ENCODE measurements at regions not wholly inside any gene's neighbourhood (a gene's known extent, or its start where the extent isn't known, plus 50 kb on each side); places are given as distances from the start of the nearest gene placed in this dataset.

DNA sequence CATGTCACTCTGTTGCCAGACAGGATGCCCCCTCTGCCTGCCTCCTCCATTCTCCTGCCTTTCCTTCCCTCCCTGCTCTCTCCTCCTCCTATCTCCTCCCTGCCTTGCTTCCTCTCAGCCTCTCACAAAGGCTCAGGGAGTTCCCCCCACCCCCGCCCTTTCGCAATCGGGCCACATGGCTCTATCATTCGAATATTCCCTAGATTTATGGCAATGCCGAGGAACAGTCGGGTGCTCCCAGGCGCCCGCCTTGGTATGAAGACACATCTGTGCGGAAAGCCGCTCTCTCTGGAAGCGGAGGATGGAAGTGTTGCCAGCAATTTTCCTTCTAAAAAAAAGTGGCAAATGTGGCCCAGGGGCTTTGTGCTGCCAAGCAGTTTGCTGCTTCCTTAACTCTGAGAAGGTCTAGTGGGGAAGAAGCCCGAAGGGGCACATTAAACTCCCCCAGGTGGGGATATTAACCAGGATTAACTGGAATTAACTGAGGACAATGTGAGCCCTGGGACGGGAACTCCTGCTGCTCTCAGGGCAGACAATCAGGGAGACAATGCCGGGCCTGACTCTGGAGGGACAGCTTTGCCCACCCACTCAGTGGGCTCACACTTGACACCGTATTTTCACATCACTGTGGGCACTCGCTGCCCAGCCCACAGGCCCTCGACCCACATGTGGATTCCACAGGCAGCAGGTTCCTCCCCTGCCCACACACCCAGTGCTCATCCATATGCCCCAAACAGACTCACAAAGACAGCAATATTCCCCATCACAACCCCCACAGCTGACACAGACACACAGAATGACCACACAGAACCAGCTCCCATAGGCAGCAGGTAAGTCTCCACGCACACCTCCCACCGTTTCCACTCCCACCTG lies 88.4 kb upstream of the SMNDC1 start:
- ChIA-PET CTCF (no interaction called here), POLR2A (no interaction called here)
- H3K27ac ChIP-seq (ENCODE audit: insufficient read depth in 1 of 2, low read depth in 1 of 2, low read length in 2 of 2, poor library complexity in 1 of 2, severe bottlenecking in 2 of 2) = no peak overlapping the region
- H3K4me3 ChIP-seq (ENCODE audit: control insufficient read depth in 1 of 7, extremely low read depth in 1 of 7, insufficient read depth in 4 of 7, low read depth in 2 of 7, low read length in 6 of 7) = no peak overlapping the region
- peaks cover 0 to 27% (median 5%) of the 10 kb centered on the region in 4 experiments for H3K4me1 ChIP-seq (ENCODE audit: control extremely low read depth in 1 of 4, control insufficient read depth in 4 of 4, insufficient read depth in 4 of 4, low read length in 3 of 4)
- 79% methylated on average over 15 of the region's 19 CpGs for WGBS (ENCODE audit: insufficient coverage)
- H3K36me3 ChIP-seq (ENCODE audit: control insufficient read depth in 4 of 4, insufficient read depth in 4 of 4, low read length in 3 of 4) = no peaks in the 10 kb centered on the region
- H3K27me3 ChIP-seq (replicated peaks in 2 of 5; ENCODE audit: control insufficient read depth in 4 of 5, insufficient read depth in 5 of 5, low read length in 4 of 5) = no peaks in the 10 kb centered on the region
- DNase-seq = no peak
- H3K9me3 ChIP-seq (ENCODE audit: control extremely low read depth in 1 of 5, control insufficient read depth in 4 of 5, insufficient read depth in 2 of 5, low read depth in 1 of 5, low read length in 4 of 5) = no peaks in the 10 kb centered on the region

DNA sequence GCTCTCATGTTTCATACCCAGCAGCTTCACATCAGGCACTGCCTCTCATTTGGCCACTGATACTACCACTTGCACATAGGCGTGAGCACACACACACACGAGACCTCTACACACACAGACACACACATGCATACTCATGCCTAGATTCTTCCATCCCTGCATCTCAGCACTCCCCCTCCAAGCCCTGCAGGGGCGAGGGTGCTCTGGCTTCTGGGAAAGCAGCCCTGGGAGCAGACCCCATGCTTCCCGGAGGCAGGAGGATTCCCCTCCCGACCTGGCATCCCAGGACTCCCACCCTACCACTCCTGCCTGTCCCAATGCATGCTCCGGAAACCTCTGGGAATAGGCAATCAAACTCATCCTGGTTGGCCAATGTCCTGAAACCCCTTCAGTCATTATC lies 89.1 kb upstream of the SMNDC1 start:
- no peaks in the 10 kb centered on the region for H3K27me3 ChIP-seq (replicated peaks in 2 of 5; ENCODE audit: control insufficient read depth in 4 of 5, insufficient read depth in 5 of 5, low read length in 4 of 5)
- H3K9me3 ChIP-seq (ENCODE audit: control extremely low read depth in 1 of 5, control insufficient read depth in 4 of 5, insufficient read depth in 2 of 5, low read depth in 1 of 5, low read length in 4 of 5) = no peaks in the 10 kb centered on the region
- no peak overlapping the region for H3K27ac ChIP-seq (ENCODE audit: insufficient read depth in 1 of 2, low read depth in 1 of 2, low read length in 2 of 2, poor library complexity in 1 of 2, severe bottlenecking in 2 of 2)
- WGBS (ENCODE audit: insufficient coverage) = 100% methylated on average over 3 of the region's 6 CpGs
- peaks cover 0 to 24% (median 9%) of the 10 kb centered on the region in 4 experiments for H3K4me1 ChIP-seq (ENCODE audit: control extremely low read depth in 1 of 4, control insufficient read depth in 4 of 4, insufficient read depth in 4 of 4, low read length in 3 of 4)
- no peak for DNase-seq
- CTCF ChIA-PET = no interaction called here
- no peak overlapping the region for H3K4me3 ChIP-seq (ENCODE audit: control insufficient read depth in 1 of 7, extremely low read depth in 1 of 7, insufficient read depth in 4 of 7, low read depth in 2 of 7, low read length in 6 of 7)
- POLR2A ChIA-PET = no interaction called here
- H3K36me3 ChIP-seq (ENCODE audit: control insufficient read depth in 4 of 4, insufficient read depth in 4 of 4, low read length in 3 of 4) = no peaks in the 10 kb centered on the region

DNA sequence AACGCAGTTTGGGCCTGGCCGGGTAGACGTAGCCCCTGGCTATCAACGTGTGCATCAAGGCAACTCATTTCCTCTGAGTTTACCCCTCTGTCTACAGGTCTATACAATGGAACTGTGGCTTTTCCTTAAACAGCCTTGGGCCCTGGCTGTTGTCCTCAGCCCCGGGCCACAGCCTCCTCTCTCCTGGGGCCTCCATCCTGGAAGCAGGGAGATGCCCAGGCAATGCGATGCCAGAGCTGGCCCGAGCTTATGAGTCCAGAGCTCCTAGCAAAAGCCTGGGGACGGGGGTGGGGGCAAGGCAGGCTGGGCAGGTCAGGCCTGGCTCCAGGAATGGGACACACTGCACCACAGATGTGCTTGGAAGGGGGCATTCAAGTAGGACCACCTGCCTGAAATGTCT lies 89.6 kb upstream of the SMNDC1 start:
- 93% methylated on average over 5 of the region's 8 CpGs for WGBS (ENCODE audit: insufficient coverage)
- Histone ChIP-seq H3K9me3 (ENCODE audit: control extremely low read depth in 1 of 5, control insufficient read depth in 4 of 5, insufficient read depth in 2 of 5, low read depth in 1 of 5, low read length in 4 of 5) (no peaks in the 10 kb centered on the region), H3K4me1 (ENCODE audit: control extremely low read depth in 1 of 4, control insufficient read depth in 4 of 4, insufficient read depth in 4 of 4, low read length in 3 of 4) (peaks cover 0 to 20% (median 9%) of the 10 kb centered on the region in 4 experiments), H3K4me3 (ENCODE audit: control insufficient read depth in 1 of 7, extremely low read depth in 1 of 7, insufficient read depth in 4 of 7, low read depth in 2 of 7, low read length in 6 of 7) (no peak overlapping the region), H3K36me3 (ENCODE audit: control insufficient read depth in 4 of 4, insufficient read depth in 4 of 4, low read length in 3 of 4) (no peaks in the 10 kb centered on the region), H3K27ac (ENCODE audit: insufficient read depth in 1 of 2, low read depth in 1 of 2, low read length in 2 of 2, poor library complexity in 1 of 2, severe bottlenecking in 2 of 2) (no peak overlapping the region), H3K27me3 (replicated peaks in 2 of 5; ENCODE audit: control insufficient read depth in 4 of 5, insufficient read depth in 5 of 5, low read length in 4 of 5) (no peaks in the 10 kb centered on the region)
- ChIA-PET CTCF (no interaction called here), POLR2A (no interaction called here)
- DNase-seq = no peak

DNA sequence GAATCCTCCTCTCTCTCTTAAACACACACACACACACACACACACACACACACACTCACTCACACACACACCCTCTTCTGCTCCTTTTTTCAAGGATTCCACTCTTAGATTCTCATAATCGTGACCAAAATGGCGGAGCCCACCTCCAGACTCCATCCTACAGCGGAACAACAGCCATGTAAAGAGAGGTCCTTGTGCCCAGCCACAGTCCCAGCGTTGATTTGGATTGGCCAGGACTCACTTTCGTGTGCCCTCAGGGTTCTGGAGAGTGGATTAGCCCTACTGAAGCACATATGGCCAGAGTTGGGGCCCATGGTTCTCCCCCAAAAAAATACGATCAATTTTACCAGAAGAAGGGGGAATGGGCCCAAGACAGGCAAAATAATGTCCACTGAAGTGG lies 90.2 kb upstream of the SMNDC1 start:
- WGBS (ENCODE audit: insufficient coverage) = 100% methylated on average over 6 of the region's 6 CpGs
- POLR2A ChIA-PET = no interaction called here

DNA sequence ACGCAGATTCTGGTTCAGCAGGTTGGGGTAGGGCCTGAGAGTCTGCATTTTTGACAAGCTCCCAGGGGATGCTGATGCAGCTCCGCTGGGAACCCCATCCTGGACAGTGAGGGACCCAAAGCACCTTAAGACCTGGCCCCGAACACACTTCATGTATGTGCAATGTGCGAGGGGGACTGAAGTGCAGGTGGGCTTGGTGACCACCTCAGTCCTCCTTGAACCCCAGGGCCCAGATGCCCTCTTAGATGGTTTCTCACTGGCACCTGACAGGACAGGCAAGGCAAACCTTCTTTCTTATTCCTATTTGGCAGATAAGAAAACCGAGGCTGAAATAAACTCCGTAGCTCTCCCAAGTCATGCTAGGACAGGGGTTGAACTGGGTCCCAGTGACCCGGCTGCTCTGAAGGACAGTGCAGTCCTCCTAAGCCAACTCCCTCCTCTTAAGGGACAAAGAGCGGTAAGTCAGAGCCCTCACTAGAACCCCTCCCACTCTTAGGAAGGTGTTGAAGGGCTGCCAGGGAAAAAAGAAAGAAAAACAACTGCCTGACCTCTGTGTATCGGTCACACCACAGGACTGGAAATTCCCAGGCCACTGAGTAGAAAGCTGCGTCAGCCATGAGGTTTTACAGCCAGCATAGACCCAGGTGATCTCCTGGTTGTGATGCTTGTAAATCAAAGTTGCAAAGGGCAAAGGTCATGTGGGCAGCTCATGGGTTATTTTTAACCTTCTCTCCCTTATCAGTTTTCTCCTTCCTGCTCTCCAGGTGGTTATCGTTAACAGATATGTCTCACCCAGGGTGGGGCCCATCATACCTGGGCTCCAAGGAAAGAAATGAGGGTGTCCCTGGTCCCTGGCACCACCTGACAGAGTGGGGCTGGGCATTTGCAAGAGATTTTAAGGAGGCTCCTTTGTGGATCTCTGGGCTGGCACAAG lies 90.9 kb upstream of the SMNDC1 start:
- Histone ChIP-seq H3K4me1 (ENCODE audit: control extremely low read depth in 1 of 4, control insufficient read depth in 4 of 4, insufficient read depth in 4 of 4, low read length in 3 of 4) (peaks cover 0 to 18% (median 9%) of the 10 kb centered on the region in 4 experiments), H3K27me3 (replicated peaks in 2 of 5; ENCODE audit: control insufficient read depth in 4 of 5, insufficient read depth in 5 of 5, low read length in 4 of 5) (no peaks in the 10 kb centered on the region), H3K9me3 (ENCODE audit: control extremely low read depth in 1 of 5, control insufficient read depth in 4 of 5, insufficient read depth in 2 of 5, low read depth in 1 of 5, low read length in 4 of 5) (no peaks in the 10 kb centered on the region), H3K4me3 (ENCODE audit: control insufficient read depth in 1 of 7, extremely low read depth in 1 of 7, insufficient read depth in 4 of 7, low read depth in 2 of 7, low read length in 6 of 7) (no peak overlapping the region), H3K27ac (ENCODE audit: insufficient read depth in 1 of 2, low read depth in 1 of 2, low read length in 2 of 2, poor library complexity in 1 of 2, severe bottlenecking in 2 of 2) (no peak overlapping the region), H3K36me3 (ENCODE audit: control insufficient read depth in 4 of 4, insufficient read depth in 4 of 4, low read length in 3 of 4) (no peaks in the 10 kb centered on the region)
- 91% methylated on average over 10 of the region's 11 CpGs for WGBS (ENCODE audit: insufficient coverage)
- ChIA-PET CTCF (interaction anchor here (0.8 to 1.3 kb wide), 3 partner anchors 34 to 151 kb away, joined by 3 read pairs; no protein-coding TSS in a partner anchor), POLR2A (no interaction called here)
- no peak for DNase-seq

More for the DNA sequence above, 90.2 kb upstream of the SMNDC1 start:
- H3K4me1 ChIP-seq (ENCODE audit: control extremely low read depth in 1 of 4, control insufficient read depth in 4 of 4, insufficient read depth in 4 of 4, low read length in 3 of 4) = peaks cover 0 to 18% (median 9%) of the 10 kb centered on the region in 4 experiments
- CTCF ChIA-PET = interaction anchor here (0.8 kb wide), 1 partner anchor 152 kb away, joined by 3 read pairs; no protein-coding TSS in a partner anchor
- H3K27ac ChIP-seq (ENCODE audit: insufficient read depth in 1 of 2, low read depth in 1 of 2, low read length in 2 of 2, poor library complexity in 1 of 2, severe bottlenecking in 2 of 2) = no peak overlapping the region
- no peak overlapping the region for H3K4me3 ChIP-seq (ENCODE audit: control insufficient read depth in 1 of 7, extremely low read depth in 1 of 7, insufficient read depth in 4 of 7, low read depth in 2 of 7, low read length in 6 of 7)
- no peak for DNase-seq
- H3K27me3 ChIP-seq (replicated peaks in 2 of 5; ENCODE audit: control insufficient read depth in 4 of 5, insufficient read depth in 5 of 5, low read length in 4 of 5) = no peaks in the 10 kb centered on the region
- no peaks in the 10 kb centered on the region for H3K9me3 ChIP-seq (ENCODE audit: control extremely low read depth in 1 of 5, control insufficient read depth in 4 of 5, insufficient read depth in 2 of 5, low read depth in 1 of 5, low read length in 4 of 5)
- H3K36me3 ChIP-seq (ENCODE audit: control insufficient read depth in 4 of 4, insufficient read depth in 4 of 4, low read length in 3 of 4) = no peaks in the 10 kb centered on the region

DNA sequence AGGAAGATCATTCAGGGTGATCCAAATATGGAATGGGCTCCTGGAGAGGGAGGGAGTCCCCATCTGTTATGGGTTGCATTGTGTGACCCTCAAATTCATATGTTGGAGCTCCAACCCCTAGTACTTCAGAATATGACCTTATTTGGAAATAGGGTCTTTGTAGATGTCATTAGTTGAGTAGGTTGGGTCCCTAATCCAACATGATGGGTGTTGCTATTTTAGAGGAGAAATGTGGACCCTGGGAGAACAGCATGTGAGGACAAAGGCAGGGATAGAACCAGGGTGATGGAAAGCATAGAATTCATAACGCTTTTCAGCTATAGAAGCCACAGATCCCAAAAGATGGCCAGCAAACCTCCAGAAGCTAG lies 91.5 kb upstream of the SMNDC1 start:
- DNase-seq = no peak
- ChIA-PET CTCF (interaction anchor here (0.9 to 1.5 kb wide), 8 partner anchors 10 to 50 kb away, joined by 3 to 5 read pairs (median 3); no protein-coding TSS in a partner anchor), POLR2A (no interaction called here)
- peaks cover 0 to 18% (median 9%) of the 10 kb centered on the region in 4 experiments for H3K4me1 ChIP-seq (ENCODE audit: control extremely low read depth in 1 of 4, control insufficient read depth in 4 of 4, insufficient read depth in 4 of 4, low read length in 3 of 4)
- 100% methylated on average over 1 of the region's 1 CpG for WGBS (ENCODE audit: insufficient coverage)
- H3K4me3 ChIP-seq (ENCODE audit: control insufficient read depth in 1 of 7, extremely low read depth in 1 of 7, insufficient read depth in 4 of 7, low read depth in 2 of 7, low read length in 6 of 7) = no peak overlapping the region
- H3K27me3 ChIP-seq (replicated peaks in 2 of 5; ENCODE audit: control insufficient read depth in 4 of 5, insufficient read depth in 5 of 5, low read length in 4 of 5) = no peaks in the 10 kb centered on the region
- H3K9me3 ChIP-seq (ENCODE audit: control extremely low read depth in 1 of 5, control insufficient read depth in 4 of 5, insufficient read depth in 2 of 5, low read depth in 1 of 5, low read length in 4 of 5) = no peaks in the 10 kb centered on the region
- no peak overlapping the region for H3K27ac ChIP-seq (ENCODE audit: insufficient read depth in 1 of 2, low read depth in 1 of 2, low read length in 2 of 2, poor library complexity in 1 of 2, severe bottlenecking in 2 of 2)
- H3K36me3 ChIP-seq (ENCODE audit: control insufficient read depth in 4 of 4, insufficient read depth in 4 of 4, low read length in 3 of 4) = no peaks in the 10 kb centered on the region

Data from common myeloid progenitor, CD34-positive (primary cell).